Activated naive CD4-positive, alpha-beta T cell treated with anti-CD3 and anti-CD28 coated beads for 36 hours (primary cell): ENCODE measurements at regions not wholly inside any gene's neighbourhood (a gene's known extent, or its start where the extent isn't known, plus 50 kb on each side); places are given as distances from the start of the nearest gene placed in this dataset.

Experiments
- CTCF ChIA-PET: fragments of 350-600 bp; sonication (Branson Sonifier 250); formaldehyde crosslinking; loops from one replicate; lab custom pipeline; 2021; ENCODE audit warnings: antibody characterized with exemption; lab: Charles Lee
- DNase-seq: peaks from one replicate; pipeline ENCODE4 v3.0.0-alpha.2; 2020
- H3K27ac Mint-ChIP-seq: one replicate; pipeline ENCODE4 v1.8.0; 2021; ENCODE audit warnings: mild to moderate bottlenecking, mixed read lengths
- H3K27me3 Mint-ChIP-seq: one replicate; pipeline ENCODE4 v1.8.0; 2021; ENCODE audit warnings: low read depth, mixed read lengths
- H3K36me3 Mint-ChIP-seq: one replicate; pipeline ENCODE4 v1.8.0; 2021; ENCODE audit warnings: low read depth, mixed read lengths
- H3K4me1 Mint-ChIP-seq: one replicate; pipeline ENCODE4 v1.8.0; 2021; ENCODE audit warnings: low read depth, mixed read lengths
- H3K4me3 Mint-ChIP-seq: one replicate; pipeline ENCODE4 v1.8.0; 2021; ENCODE audit warnings: mild to moderate bottlenecking, moderate library complexity, mixed read lengths
- H3K9me3 Mint-ChIP-seq: one replicate; pipeline ENCODE4 v1.8.0; 2021; ENCODE audit warnings: mixed read lengths
- intact Hi-C: fragments of 100-400 bp; cut with micrococcal nuclease; formaldehyde crosslinking; loops from one replicate; pipeline ENCODE4 v1.15.1; 2023

GRCh38 chr9:87334366-87334765, 163.3 kb upstream of the DAPK1 start:
- Mint-ChIP-seq H3K27me3 (peaks cover 29% of the 10 kb centered on the region), H3K27ac (no peak overlapping the region), H3K4me3 (no peak overlapping the region), H3K36me3 (no peaks in the 10 kb centered on the region), H3K9me3 (peaks cover 7% of the 10 kb centered on the region), H3K4me1 (peaks cover 10% of the 10 kb centered on the region)
- DNase-seq, result no peak
- intact Hi-C loops, result no loop called here
- CTCF ChIA-PET, result no interaction called here

GRCh38 chr9:87336407-87336806, 161.3 kb upstream of the DAPK1 start:
- H3K27me3 Mint-ChIP-seq, result peaks cover 43% of the 10 kb centered on the region

DNA sequence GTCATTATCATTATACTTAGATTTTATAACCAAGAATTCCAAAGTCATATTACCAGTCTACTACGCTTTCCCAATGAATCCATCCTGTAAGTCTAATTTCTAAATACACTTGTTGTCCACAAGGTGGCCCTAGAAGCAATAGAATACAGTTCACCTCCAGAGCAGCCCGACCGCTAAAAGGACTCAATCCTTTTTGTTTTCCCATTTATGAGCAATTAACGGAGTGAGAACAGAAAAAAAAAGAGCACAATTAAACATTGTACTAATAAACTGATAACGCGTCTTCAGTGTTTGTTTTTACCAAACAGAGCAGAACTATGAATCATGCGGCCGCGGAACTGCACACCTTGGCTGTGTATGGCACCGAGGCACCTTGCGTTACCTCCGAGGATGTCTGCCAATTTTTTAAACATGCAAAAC, 160.7 kb upstream of the DAPK1 start:
- CTCF ChIA-PET, result interaction anchor here (0.7 to 3.6 kb wide), 7 partner anchors 9 to 343 kb away, joined by 3 to 35 read pairs (median 4); no protein-coding TSS in a partner anchor
- Mint-ChIP-seq H3K4me3 (peak overlapping the region; percentile 62), H3K27me3 (peaks cover 43% of the 10 kb centered on the region), H3K27ac (no peak overlapping the region), H3K36me3 (no peaks in the 10 kb centered on the region), H3K4me1 (peaks cover 10% of the 10 kb centered on the region), H3K9me3 (no peaks in the 10 kb centered on the region)
- peak; percentile 28 for DNase-seq
- intact Hi-C loops, result loop anchor here (1.0 to 5.0 kb wide), 4 partner anchors 305 to 476 kb away; partner anchors contain the start of gene GAS1

More at GRCh38 chr9:87336407-87336806, 161.3 kb upstream of the DAPK1 start:
- CTCF ChIA-PET, result interaction anchor here (0.5 to 3.6 kb wide), 2 partner anchors 265 to 326 kb away, joined by 3 to 35 read pairs; no protein-coding TSS in a partner anchor
- Mint-ChIP-seq H3K9me3 (peaks cover 2% of the 10 kb centered on the region), H3K4me3 (no peak overlapping the region), H3K4me1 (peaks cover 10% of the 10 kb centered on the region), H3K36me3 (no peaks in the 10 kb centered on the region), H3K27ac (no peak overlapping the region)
- intact Hi-C loops, result loop anchor here (2.0 to 5.0 kb wide), 3 partner anchors 306 to 476 kb away; partner anchors contain the start of gene GAS1
- no peak for DNase-seq

DNA sequence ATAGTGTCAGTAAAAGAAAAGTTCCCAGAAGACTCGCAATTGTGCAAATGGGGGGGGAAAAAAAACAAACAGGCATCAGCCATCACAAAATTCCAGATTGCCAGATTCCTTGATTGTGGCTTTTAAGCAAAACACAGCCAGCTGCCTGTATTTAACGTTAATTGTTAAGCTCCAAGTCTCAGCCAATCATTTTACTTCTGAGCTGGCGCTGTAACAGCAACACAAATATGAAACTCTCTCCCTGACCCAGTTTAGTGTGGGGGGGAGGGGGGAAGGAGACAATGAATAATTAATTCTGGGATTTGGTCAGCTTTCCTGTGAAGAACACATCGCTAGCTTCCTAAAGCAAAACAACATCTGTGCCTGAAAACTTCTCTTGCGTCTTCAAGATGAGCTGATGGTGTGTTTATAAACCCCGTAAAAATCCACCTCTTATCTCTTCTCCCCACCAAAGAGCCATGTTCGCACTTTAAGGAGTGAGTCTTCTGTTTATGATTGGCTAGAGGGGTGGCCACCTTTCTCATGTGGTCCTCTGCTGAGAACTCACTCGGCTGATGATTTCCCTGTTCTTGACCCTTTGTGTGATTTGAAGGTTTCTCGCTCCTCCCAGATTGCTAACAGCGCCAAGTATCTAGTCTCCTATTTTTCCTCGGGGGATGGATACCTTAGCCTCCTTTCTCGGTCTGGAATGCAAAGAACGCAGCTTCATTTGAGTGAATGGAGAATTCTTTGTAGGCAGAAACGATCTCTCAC, 160.2 kb upstream of the DAPK1 start:
- H3K4me3 Mint-ChIP-seq, result peak overlapping the region; percentile 62
- H3K9me3 Mint-ChIP-seq, result no peaks in the 10 kb centered on the region
- no peaks in the 10 kb centered on the region for H3K36me3 Mint-ChIP-seq
- peaks cover 10% of the 10 kb centered on the region for H3K4me1 Mint-ChIP-seq
- CTCF ChIA-PET, result interaction anchor here (0.7 to 3.6 kb wide), 8 partner anchors 10 to 343 kb away, joined by 3 to 35 read pairs (median 4); no protein-coding TSS in a partner anchor
- no peak for DNase-seq
- no peak overlapping the region for H3K27ac Mint-ChIP-seq
- intact Hi-C loops, result loop anchor here (1.0 to 5.0 kb wide), 4 partner anchors 305 to 475 kb away; partner anchors contain the start of gene GAS1
- peaks cover 44% of the 10 kb centered on the region for H3K27me3 Mint-ChIP-seq

DNA sequence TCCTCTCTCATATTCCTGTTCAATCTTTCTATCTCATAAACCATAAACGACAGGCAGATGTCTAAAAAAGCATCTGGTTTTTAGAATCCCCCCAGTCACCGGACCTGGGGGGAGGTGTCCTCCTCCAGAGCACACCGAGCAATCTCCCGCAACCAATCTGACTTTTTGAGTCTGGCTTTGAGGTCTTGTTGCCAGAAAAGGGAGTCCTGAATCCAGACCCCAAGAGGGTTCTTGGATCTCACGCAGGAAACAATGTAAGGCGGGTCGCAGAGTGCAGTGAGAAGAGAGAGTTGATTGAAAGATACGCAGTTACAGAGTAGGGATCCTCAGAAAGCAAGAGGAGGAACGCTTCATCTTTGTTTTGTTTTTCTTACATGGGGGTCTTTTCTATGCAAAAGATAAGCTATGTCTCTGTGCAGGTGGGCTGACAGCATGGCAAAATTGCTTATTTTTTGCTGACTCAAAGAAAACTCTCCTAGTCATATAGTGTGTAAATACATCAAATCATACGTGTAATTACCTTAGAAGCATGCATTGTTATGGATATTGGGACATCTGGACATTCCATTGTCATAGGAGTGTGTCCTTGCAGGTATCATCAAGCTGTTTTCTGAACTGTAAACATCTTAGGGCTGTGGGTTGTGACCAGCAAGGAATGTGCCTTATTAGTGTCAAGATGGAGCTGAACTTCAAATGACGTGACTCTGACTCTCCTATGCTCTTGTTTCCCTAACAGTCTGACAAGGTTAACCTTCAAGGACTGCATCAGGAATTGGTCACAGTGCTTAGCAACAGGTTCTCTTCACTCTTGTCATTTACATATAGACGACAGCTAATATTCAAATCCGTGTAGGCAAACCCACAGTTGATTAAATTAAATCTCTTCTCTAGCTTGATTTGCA, 159.3 kb upstream of the DAPK1 start:
- Mint-ChIP-seq H3K27ac (no peak overlapping the region), H3K4me1 (peaks cover 10% of the 10 kb centered on the region), H3K4me3 (no peak overlapping the region), H3K27me3 (peaks cover 44% of the 10 kb centered on the region), H3K9me3 (no peaks in the 10 kb centered on the region), H3K36me3 (no peaks in the 10 kb centered on the region)
- CTCF ChIA-PET, result interaction anchor here (0.6 to 3.6 kb wide), 8 partner anchors 11 to 415 kb away, joined by 3 to 35 read pairs (median 4); no protein-coding TSS in a partner anchor
- no peak for DNase-seq
- intact Hi-C loops, result loop anchor here (5.0 kb wide), 2 partner anchors 304 to 391 kb away; partner anchors contain the start of gene GAS1

- H3K27ac Mint-ChIP-seq, result no peak overlapping the region
- H3K36me3 Mint-ChIP-seq, result no peaks in the 10 kb centered on the region
- intact Hi-C loops, result no loop called here
- H3K4me3 Mint-ChIP-seq, result no peak overlapping the region
- CTCF ChIA-PET, result no interaction called here
- no peak for DNase-seq
- H3K4me1 Mint-ChIP-seq, result peaks cover 10% of the 10 kb centered on the region
- H3K27me3 Mint-ChIP-seq, result peaks cover 42% of the 10 kb centered on the region
- H3K9me3 Mint-ChIP-seq, result no peaks in the 10 kb centered on the region
These were observed 157.3 kb upstream of the DAPK1 start for GRCh38 chr9:87340391-87340790.

DNA sequence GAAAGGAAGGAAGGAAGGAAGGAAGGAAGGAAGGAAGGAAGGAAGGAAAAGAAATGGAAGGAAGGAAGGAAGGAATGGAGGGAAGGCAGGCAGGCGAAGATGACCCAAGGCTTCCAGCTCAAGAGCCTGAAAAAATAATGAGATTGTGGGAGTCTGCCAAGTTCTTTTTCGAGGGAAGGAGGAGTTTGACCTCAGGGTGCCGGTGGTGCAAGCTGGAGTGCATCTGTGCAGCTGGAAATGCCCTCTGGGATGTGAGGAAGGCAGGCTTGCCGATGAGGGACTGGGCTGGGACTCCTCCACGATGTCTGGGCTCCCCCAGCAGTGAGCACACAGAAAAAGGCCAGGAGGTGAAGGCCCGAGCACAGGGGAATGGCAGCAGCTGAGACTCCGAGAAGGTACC, 154.9 kb upstream of the DAPK1 start:
- H3K27me3 Mint-ChIP-seq, result peaks cover 32% of the 10 kb centered on the region
- intact Hi-C loops, result no loop called here
- H3K27ac Mint-ChIP-seq, result no peak overlapping the region
- H3K36me3 Mint-ChIP-seq, result no peaks in the 10 kb centered on the region
- DNase-seq, result no peak
- CTCF ChIA-PET, result interaction anchor here (0.8 kb wide), 1 partner anchor 57 kb away, joined by 3 read pairs; no protein-coding TSS in a partner anchor
- H3K4me1 Mint-ChIP-seq, result peaks cover 2% of the 10 kb centered on the region
- no peak overlapping the region for H3K4me3 Mint-ChIP-seq
- H3K9me3 Mint-ChIP-seq, result no peaks in the 10 kb centered on the region

DNA sequence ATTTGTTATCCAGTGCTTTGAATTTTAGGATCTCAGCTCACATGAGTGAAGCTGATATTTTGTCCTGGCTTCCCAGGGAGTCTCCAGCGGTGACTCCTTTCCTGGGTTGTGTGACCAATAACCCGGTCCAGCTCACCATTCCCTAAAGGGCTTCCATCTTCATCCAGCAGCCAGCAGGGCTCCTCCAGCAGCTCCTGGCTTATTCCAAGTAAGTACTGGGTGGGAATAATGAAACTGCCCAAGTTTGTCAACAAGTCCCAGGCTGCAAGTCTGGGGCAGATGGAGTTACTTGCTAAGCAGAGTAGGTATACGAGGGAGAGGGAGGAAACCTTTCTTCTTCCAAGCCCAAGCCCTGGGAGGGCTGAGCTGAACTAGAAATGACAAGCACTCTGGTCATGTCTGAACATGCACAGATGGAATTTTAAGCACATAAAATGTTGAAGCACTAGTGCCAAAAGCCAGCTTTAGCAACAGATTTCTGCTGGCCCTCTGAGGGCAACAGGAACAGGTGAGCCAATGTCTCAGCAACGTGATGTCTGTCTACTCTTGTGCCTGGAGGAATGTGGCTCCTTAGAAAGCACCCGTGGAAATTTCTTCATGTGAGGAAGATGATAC, 153.7 kb upstream of the DAPK1 start:
- intact Hi-C loops, result no loop called here
- CTCF ChIA-PET, result no interaction called here

DNA sequence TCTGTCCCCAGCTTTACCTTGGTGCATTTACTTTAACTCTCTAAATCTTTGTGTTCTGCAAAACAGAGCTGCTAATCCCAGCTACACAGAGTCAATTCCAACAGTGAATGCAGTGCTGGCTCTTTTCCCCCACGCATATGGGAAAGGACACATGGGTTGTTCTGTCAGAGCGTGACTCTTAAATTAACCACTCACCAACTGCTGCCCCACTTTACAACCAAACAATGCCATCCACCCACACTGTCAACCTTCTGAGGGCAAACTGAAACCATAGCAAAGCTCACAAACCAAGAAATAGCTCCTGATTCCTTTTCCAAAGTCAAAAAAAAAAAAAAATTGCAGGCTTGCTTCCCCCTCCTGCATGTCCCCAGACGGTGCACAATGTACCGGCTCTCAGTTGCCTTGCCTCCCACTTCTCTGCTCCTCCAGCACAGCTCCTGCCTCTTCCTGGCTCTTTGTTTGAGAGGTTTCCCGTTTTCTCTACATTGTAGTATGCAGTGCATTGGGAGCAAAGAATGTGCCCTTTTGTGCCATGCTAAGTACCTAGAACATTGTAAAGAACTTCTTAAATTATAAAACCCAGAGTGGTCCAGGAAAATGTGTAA, 151.5 kb upstream of the DAPK1 start:
- Mint-ChIP-seq H3K27me3 (peaks cover 15% of the 10 kb centered on the region), H3K4me3 (no peak overlapping the region), H3K36me3 (no peaks in the 10 kb centered on the region), H3K27ac (no peak overlapping the region), H3K4me1 (no peaks in the 10 kb centered on the region), H3K9me3 (peaks cover 4% of the 10 kb centered on the region)
- DNase-seq, result no peak
- intact Hi-C loops, result no loop called here
- CTCF ChIA-PET, result interaction anchor here (0.6 to 1.1 kb wide), 2 partner anchors 10 to 886 kb away, joined by 3 read pairs; no protein-coding TSS in a partner anchor

More for the DNA sequence above, 153.7 kb upstream of the DAPK1 start:
- no peak overlapping the region for H3K4me3 Mint-ChIP-seq
- no peak for DNase-seq
- H3K27ac Mint-ChIP-seq, result no peak overlapping the region
- H3K9me3 Mint-ChIP-seq, result peaks cover 2% of the 10 kb centered on the region
- no peaks in the 10 kb centered on the region for H3K4me1 Mint-ChIP-seq
- H3K36me3 Mint-ChIP-seq, result no peaks in the 10 kb centered on the region
- H3K27me3 Mint-ChIP-seq, result peaks cover 28% of the 10 kb centered on the region

- CTCF ChIA-PET, result no interaction called here
These were observed 146.8 kb upstream of the DAPK1 start for GRCh38 chr9:87350915-87351314.

GRCh38 chr9:87353301-87353700, 144.4 kb upstream of the DAPK1 start:
- no peak for DNase-seq
- Mint-ChIP-seq H3K36me3 (no peaks in the 10 kb centered on the region), H3K27me3 (peaks cover 19% of the 10 kb centered on the region), H3K4me3 (no peak overlapping the region), H3K4me1 (no peaks in the 10 kb centered on the region), H3K9me3 (peaks cover 4% of the 10 kb centered on the region), H3K27ac (no peak overlapping the region)
- CTCF ChIA-PET, result no interaction called here
- intact Hi-C loops, result no loop called here

More at GRCh38 chr9:87350915-87351314, 146.8 kb upstream of the DAPK1 start:
- H3K4me3 Mint-ChIP-seq, result no peak overlapping the region
- no peaks in the 10 kb centered on the region for H3K4me1 Mint-ChIP-seq
- peaks cover 17% of the 10 kb centered on the region for H3K27me3 Mint-ChIP-seq
- no peak overlapping the region for H3K27ac Mint-ChIP-seq
- no peak for DNase-seq
- peaks cover 4% of the 10 kb centered on the region for H3K9me3 Mint-ChIP-seq
- intact Hi-C loops, result no loop called here
- H3K36me3 Mint-ChIP-seq, result no peaks in the 10 kb centered on the region
